GM21367 (cell line): ENCODE measurements at regions not wholly inside any gene's neighbourhood (a gene's known extent, or its start where the extent isn't known, plus 50 kb on each side); places are given as distances from the start of the nearest gene placed in this dataset.
"Not testable (repeated sequence)": the region's sequence is repeated elsewhere in the genome, so short reads cannot be mapped to it uniquely, and the experiment has no call there.

Experiments used
- ATAC-seq: cut with Tn5 transposase; IDR thresholded peaks from one replicate; pipeline ENCODE4 v1.9.1; 2021; ENCODE audit not compliant: unreplicated experiment

GRCh38 chr17:71639865-71640264, 481.0 kb upstream of the SOX9 start:
- no peak for ATAC-seq

- ATAC-seq = not testable (repeated sequence)
Observed at GRCh38 chr17:71646890-71647289, 473.9 kb upstream of the SOX9 start.

GRCh38 chr17:71648342-71648741, 472.5 kb upstream of the SOX9 start:
- not testable (repeated sequence) for ATAC-seq

- no peak for ATAC-seq
Observed at GRCh38 chr17:71649941-71650350, 470.9 kb upstream of the SOX9 start.

GRCh38 chr17:71655542-71655941, 465.3 kb upstream of the SOX9 start:
- ATAC-seq = no peak

- no peak for ATAC-seq
Observed at GRCh38 chr17:71656964-71657858, 463.6 kb upstream of the SOX9 start.

- no peak for ATAC-seq
Observed at GRCh38 chr17:71658996-71659395, 461.8 kb upstream of the SOX9 start.

- no peak for ATAC-seq
Observed at GRCh38 chr17:71664861-71665260, 456.0 kb upstream of the SOX9 start.

GRCh38 chr17:71666047-71666446, 454.8 kb upstream of the SOX9 start:
- ATAC-seq = no peak

- no peak for ATAC-seq
Observed at GRCh38 chr17:71667661-71668060, 453.2 kb upstream of the SOX9 start.

- ATAC-seq = no peak
Observed at GRCh38 chr17:71668807-71669206, 452.0 kb upstream of the SOX9 start.

GRCh38 chr17:71677439-71677838, 443.4 kb upstream of the SOX9 start:
- ATAC-seq = no peak

- ATAC-seq = no peak
Observed at GRCh38 chr17:71679832-71680231, 441.0 kb upstream of the SOX9 start.

- ATAC-seq = no peak
Observed at GRCh38 chr17:71681427-71682173, 439.2 kb upstream of the SOX9 start.

- no peak for ATAC-seq
Observed at GRCh38 chr17:71682174-71682494, 438.7 kb upstream of the SOX9 start.

GRCh38 chr17:71689782-71690181, 431.0 kb upstream of the SOX9 start:
- no peak for ATAC-seq

- ATAC-seq = no peak
Observed at GRCh38 chr17:71699907-71700306, 420.9 kb upstream of the SOX9 start.

GRCh38 chr17:71703701-71704100, 417.1 kb upstream of the SOX9 start:
- ATAC-seq = no peak

GRCh38 chr17:71709271-71709890, 411.4 kb upstream of the SOX9 start:
- ATAC-seq = no peak

- ATAC-seq = no peak
Observed at GRCh38 chr17:71709946-71710345, 410.9 kb upstream of the SOX9 start.

GRCh38 chr17:71710816-71711215, 410.0 kb upstream of the SOX9 start:
- no peak for ATAC-seq

GRCh38 chr17:71713846-71714245, 407.0 kb upstream of the SOX9 start:
- ATAC-seq = no peak
